HG02759 (cell line): ENCODE measurements at regions not wholly inside any gene's neighbourhood (a gene's known extent, or its start where the extent isn't known, plus 50 kb on each side); places are given as distances from the start of the nearest gene placed in this dataset.
A peak's percentile ranks its signal among the peaks of the same experiment; 100 is the strongest.
"Not testable (repeated sequence)": the region's sequence is repeated elsewhere in the genome, so short reads cannot be mapped to it uniquely, and the experiment has no call there.

Source experiments
- ATAC-seq: cut with Tn5 transposase; IDR thresholded peaks from one replicate; pipeline ENCODE4 v1.9.1; 2021; ENCODE audit warnings: mild to moderate bottlenecking, moderate library complexity; ENCODE audit not compliant: unreplicated experiment

GRCh38 chr5:1654786-1655495 lies 131.2 kb upstream of the LPCAT1 start:
- no peak for ATAC-seq

DNA sequence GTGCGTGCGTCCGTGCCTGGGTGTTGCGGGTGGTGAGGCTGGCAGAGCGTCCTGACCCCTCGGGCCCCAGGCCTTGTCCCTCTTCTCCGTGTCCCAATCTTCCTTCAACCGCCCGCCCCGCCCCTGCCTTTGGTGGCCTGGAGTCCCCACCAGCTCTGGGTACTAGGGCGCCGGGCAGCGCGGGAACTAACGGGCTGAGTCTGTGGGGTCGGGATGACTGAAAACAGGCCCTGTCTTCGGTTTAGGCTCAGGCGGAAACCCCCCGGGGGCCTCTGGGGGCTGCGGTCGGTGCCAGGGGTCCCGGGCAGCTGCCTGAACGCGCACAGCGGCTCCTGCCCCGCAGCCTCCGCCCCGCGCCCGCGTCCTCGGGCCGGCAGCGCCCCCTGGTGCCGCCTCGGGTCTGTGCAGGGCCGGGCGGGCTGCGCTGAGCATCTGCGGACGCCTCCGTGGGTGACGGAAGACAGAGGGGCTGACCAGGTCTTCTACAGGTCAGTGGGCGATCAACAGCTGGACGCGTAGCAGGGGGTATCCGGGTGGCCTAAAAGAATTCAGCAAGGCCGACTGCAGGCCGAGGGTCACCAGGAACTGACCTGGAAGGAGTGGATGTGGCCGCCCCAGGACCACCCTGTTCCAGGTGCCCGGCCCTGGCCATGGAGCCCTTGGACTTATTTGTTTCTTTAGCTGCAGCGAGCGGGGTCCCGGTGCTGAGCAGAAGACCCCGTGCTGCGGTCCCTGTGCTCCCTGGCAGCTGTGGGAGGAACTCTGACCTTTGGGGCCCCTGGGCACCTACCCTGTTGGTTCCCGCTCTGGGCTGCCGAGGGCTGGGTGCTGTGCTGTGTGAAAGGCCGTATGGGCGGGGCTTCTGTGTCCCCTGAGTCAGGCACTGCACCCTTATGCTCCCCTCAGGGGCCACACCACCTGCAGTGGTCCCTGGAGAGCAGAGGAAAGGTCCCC lies 130.2 kb upstream of the LPCAT1 start:
- ATAC-seq: peak; percentile 80

- peak; percentile 52 for ATAC-seq
These were observed 129.3 kb upstream of the LPCAT1 start for GRCh38 chr5:1652873-1653697.

DNA sequence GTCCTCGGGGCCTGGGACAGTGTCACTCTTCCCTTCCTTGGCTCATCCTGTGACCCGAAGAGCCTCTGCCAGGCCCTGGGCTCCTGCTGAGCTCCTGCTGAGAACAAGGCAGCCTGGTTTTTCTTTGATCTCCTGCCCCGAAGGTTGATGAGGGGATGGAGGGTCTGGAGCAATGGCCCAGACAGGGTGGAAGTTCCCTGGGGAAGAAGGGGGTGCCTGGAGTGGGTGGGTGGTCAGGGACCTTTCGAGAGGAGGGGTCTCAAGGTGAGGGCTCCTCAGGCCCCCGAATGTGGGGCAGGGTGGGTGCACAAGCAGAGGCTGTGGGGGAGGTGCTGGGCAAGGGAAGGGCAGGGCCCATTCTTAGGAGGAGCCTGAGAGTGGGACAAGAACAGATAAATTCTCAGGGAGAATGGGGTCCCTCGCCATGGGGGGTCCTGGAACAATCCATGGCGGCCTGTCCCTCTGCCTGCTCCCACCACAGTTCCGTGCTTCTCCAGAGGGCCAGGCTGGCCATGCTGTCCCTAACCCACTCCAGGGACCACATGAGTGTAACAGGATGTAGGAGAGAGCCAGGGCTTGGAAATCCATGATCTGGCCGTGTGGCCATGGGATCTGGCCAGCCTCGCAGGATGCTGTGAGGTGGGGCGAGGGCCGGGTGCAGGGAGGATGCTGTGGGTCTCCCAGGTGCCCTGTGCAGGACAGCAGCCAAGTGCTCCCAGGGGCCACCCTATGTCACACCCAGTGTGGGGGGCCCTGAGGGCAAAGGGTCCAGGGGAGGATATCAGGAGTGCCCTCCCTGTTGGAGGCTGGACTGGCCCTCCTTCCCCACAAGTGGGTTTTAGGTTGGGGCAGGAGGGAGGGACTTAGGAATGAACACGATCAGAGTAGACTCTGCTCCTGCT lies 128.5 kb upstream of the LPCAT1 start:
- no peak for ATAC-seq

- ATAC-seq: no peak
These were observed 127.5 kb upstream of the LPCAT1 start for GRCh38 chr5:1651250-1651649.

- no peak for ATAC-seq
These were observed 125.8 kb upstream of the LPCAT1 start for GRCh38 chr5:1649554-1649953.

DNA sequence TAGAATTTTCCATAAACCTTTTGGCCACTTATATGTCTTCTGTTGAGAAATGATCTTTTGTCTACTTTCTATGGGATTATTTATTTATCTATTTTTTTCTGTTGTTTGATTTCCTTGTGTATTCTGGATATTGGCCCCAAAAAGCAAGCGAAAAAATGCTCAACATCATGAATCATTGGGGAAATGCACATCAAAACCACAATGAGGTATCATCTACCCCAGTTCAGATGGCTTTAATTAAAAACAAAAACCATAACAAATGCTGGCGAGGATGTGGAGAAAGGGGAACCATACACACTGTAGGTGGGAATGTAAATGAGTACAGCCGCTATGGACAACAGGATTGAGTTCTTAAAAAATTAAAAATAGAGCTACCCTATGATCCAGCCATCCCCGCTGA lies 125.0 kb upstream of the LPCAT1 start:
- no peak for ATAC-seq

GRCh38 chr5:1647580-1647979 lies 123.8 kb upstream of the LPCAT1 start:
- no peak for ATAC-seq

- peak; percentile 82 for ATAC-seq
These were observed 121.2 kb upstream of the LPCAT1 start for GRCh38 chr5:1644810-1645571.

DNA sequence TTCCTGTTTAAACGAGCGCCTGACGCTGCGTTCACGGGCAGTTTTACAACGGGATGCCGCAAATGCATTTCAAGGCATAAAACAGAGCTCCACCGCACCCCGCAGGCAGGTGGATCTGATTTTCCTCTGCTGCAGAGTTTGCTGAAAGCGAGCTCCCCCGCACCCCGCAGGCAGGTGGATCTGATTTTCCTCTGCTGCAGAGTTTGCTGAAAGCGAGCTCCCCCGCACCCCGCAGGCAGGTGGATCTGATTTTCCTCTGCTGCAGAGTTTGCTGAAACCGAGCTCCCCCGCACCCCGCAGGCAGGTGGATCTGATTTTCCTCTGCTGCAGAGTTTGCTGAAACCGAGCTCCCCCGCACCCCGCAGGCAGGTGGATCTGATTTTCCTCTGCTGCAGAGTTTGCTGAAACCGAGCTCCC lies 120.6 kb upstream of the LPCAT1 start:
- ATAC-seq: not testable (repeated sequence)

DNA sequence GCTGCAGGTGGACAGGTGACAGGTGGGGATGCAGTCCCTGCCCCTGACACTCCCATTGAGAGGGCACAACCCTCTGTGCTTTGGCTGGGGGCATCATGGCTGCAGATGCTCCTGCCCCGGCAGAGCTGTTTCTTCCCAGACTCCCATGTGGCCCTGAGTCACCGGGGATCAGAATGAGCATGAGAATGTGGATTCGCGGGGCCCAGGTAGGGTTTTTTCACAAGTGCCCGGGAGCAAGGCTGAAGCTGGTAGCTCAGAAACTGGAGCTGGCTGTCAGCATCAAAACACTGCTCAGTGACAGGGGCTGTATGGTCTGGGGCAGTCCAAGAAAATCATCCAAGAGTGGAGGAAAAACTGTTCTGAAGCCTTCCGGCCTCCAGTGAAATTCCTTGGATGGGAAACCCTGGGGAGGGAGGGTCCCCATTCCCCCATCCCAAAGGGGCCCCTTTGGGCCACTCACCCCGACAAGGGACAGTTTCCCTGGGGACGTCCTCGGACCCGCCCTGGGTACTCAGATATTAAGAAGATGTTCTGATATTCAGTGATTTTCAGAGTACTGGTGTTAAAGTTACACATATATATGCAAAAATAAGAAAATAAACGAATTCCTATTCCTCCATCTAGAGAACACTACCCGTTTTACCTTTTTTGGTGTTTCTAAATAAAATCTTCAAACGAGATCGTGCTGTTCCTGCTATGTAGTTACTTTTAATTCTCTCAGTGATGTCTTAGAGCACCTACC lies 120.1 kb upstream of the LPCAT1 start:
- no peak for ATAC-seq

DNA sequence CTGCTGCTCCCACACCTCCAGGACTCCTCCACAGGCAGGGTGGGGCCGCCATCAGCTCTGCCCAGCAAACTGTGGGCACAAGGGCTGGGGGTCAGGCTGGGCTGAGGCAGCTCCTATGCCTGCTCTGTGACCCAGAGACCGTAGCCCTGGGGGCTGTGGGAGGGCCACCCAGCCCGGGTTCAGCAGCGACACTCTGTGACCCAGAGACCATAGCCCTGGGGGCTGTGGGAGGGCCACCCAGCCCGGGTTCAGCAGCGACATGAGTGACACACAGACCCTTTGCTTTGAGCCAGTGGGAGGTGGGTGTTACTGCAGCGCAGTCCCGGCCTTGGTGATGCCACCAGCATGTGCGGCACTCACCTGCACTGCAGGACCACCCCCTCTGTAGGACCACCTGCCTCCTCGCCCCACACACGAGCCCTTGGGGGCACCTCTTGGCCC lies 118.9 kb upstream of the LPCAT1 start:
- no peak for ATAC-seq

DNA sequence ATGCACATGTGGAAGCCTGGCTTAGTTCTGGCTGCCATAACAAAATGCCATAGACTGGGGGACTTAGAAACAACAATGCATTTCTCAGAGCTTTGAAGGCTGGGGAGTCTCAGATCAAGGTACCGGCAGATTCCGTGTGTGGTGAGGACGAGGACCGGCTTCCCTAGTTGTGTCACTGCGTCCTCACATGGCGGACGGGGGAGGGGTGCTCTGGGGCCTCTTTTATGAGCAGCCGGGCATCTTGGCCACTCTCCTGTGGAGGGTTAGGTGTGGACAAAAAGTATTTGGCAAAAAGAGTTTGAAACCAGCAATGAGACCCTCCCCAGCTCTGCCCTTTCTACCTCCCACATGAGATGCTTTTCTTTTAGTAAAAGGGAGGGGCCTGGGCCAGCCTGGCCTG lies 118.5 kb upstream of the LPCAT1 start:
- no peak for ATAC-seq

DNA sequence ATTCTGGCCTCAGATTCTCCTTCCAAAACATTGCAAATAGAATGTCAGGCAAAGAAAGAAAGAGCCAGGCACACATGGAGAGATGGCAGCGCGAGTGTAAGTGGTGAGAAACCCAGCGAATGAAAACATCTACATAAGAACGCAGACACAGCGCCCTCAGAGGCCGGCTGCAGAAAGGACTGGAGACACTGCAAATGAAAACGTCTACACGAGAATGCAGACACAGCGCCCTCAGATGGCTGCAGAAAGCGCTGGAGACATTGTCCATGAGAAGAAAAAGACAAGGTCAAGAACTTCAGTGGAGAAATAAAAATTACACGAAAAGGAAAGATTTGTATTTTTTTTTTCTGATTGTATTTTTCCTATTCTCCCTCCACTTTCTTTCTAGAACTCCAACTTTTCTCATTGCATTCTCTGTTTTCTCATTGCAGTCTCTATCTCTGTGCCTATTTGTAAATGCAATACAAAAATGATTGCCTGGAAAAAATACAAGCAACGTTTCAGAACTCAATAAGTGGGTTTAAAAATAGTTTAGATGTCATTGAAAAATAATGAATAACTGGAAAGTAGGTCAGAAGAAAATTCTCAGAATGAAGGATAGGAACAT lies 117.9 kb upstream of the LPCAT1 start:
- ATAC-seq: peak; percentile 83

DNA sequence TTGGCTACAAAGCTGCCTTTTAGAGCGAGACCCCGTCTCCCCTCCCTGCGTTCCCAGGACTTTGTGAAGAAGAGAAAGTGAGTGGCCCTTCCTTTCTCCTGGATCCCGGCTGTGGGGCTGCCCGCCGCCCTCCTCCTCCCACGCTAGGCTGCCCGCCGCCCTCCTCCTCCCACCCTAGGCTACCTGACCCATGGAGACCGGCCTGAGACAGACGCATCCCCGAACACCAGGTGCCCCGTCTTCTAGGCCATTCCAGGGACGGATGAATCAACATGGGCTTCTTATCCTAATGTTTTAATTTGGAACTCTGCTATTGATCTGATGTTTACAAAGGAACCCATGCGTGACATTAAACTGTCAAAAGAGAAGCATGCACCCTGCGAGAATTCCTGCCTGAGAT lies 117.3 kb upstream of the LPCAT1 start:
- no peak for ATAC-seq

DNA sequence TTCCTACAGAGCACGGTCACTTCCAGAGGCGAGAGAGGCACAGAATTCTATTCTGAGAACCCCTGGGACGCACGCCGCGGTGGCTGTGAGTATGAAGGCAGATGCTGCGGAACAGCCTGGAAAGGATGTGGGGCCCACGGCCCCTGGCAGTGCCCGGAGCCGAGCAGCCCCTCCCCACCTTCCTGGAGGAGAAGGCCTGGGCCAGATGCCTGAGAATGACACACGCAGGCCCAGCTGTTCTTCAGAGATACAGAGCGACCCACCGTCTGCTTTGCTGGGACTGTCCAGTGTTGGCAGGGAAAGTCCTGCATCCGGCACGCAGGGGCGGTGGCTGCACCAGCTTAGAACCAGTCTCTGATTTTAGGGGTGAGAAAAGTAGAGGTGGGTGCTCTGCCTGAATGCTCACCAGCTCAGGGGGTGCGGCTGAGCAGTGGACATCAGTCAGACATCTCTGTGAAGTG lies 116.7 kb upstream of the LPCAT1 start:
- ATAC-seq: no peak

- no peak for ATAC-seq
These were observed 116.0 kb upstream of the LPCAT1 start for GRCh38 chr5:1639757-1640156.
